ENCODE measurements at regions not wholly inside any gene's neighbourhood (a gene's known extent, or its start where the extent isn't known, plus 50 kb on each side); places are given as distances from the start of the nearest gene placed in this dataset.
"Not testable (repeated sequence)": the region's sequence is repeated elsewhere in the genome, so short reads cannot be mapped to it uniquely, and the experiment has no call there.

GRCh38 chrX:3938587-3938986 is 225.1 kb upstream of the PRKX start:
- Mint-ChIP-seq H3K4me3 (ENCODE audit: low read depth) (no peak overlapping the region), H3K27ac (no peak overlapping the region), H3K4me1 (ENCODE audit: low read depth) (no peaks in the 10 kb centered on the region), H3K9me3 (no peaks in the 10 kb centered on the region), H3K36me3 (ENCODE audit: low read depth) (no peaks in the 10 kb centered on the region), H3K27me3 (ENCODE audit: low read depth) (peaks cover 2% of the 10 kb centered on the region)
- intact Hi-C loops (cut with micrococcal nuclease) = no loop called here
- DNase-seq (ENCODE audit: low spot score) = no peak

GRCh38 chrX:3935196-3935595 is 221.7 kb upstream of the PRKX start:
- H3K36me3 Mint-ChIP-seq (ENCODE audit: low read depth); H3K4me3 Mint-ChIP-seq (ENCODE audit: low read depth); H3K27me3 Mint-ChIP-seq (ENCODE audit: low read depth); intact Hi-C loops (cut with micrococcal nuclease); H3K9me3 Mint-ChIP-seq; DNase-seq (ENCODE audit: low spot score); H3K4me1 Mint-ChIP-seq (ENCODE audit: low read depth); H3K27ac Mint-ChIP-seq: not testable (repeated sequence)

DNA sequence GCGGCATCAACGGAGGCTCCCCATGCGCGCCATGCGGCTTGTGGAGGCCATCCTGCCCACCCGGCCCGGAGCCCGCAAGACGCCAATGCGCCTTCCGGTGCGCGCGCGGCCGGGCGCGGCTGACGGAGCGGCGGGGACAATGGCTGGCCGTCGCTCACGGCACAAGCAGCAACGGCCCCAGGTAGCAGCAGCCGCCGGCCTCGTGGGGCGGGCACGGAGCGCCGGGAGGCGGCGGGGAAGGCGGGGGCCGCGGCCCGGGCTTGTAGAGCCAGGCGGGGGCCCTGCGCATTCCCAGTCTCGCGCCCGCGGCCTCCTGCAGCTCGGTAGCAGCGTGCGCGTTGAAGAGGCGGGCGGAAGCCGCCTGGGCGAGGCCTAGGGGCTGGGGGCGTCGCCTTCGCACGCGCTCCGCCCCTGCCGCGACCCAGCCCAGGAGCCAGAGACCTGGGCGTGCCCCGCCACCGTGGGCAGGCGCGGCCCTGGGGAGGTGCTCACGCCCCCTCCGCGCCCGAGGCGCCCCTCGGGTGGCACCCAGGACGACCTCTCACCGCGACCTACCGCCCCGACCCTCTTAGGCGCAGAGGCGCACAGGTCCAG is 207.1 kb upstream of the PRKX start:
- H3K4me1 Mint-ChIP-seq (ENCODE audit: low read depth); DNase-seq (ENCODE audit: low spot score); H3K4me3 Mint-ChIP-seq (ENCODE audit: low read depth); H3K27me3 Mint-ChIP-seq (ENCODE audit: low read depth); intact Hi-C loops (cut with micrococcal nuclease); H3K27ac Mint-ChIP-seq; H3K36me3 Mint-ChIP-seq (ENCODE audit: low read depth); H3K9me3 Mint-ChIP-seq: not testable (repeated sequence)

- intact Hi-C loops (cut with micrococcal nuclease); H3K9me3 Mint-ChIP-seq; H3K27ac Mint-ChIP-seq; H3K36me3 Mint-ChIP-seq (ENCODE audit: low read depth); DNase-seq (ENCODE audit: low spot score); H3K27me3 Mint-ChIP-seq (ENCODE audit: low read depth); H3K4me3 Mint-ChIP-seq (ENCODE audit: low read depth); H3K4me1 Mint-ChIP-seq (ENCODE audit: low read depth): not testable (repeated sequence)
Observed at GRCh38 chrX:3919668-3920423, 206.4 kb upstream of the PRKX start.

- intact Hi-C loops (cut with micrococcal nuclease); H3K27me3 Mint-ChIP-seq (ENCODE audit: low read depth); H3K9me3 Mint-ChIP-seq; H3K36me3 Mint-ChIP-seq (ENCODE audit: low read depth); DNase-seq (ENCODE audit: low spot score); H3K27ac Mint-ChIP-seq; H3K4me3 Mint-ChIP-seq (ENCODE audit: low read depth); H3K4me1 Mint-ChIP-seq (ENCODE audit: low read depth): not testable (repeated sequence)
Observed at GRCh38 chrX:3914813-3915212, 201.4 kb upstream of the PRKX start.

DNA sequence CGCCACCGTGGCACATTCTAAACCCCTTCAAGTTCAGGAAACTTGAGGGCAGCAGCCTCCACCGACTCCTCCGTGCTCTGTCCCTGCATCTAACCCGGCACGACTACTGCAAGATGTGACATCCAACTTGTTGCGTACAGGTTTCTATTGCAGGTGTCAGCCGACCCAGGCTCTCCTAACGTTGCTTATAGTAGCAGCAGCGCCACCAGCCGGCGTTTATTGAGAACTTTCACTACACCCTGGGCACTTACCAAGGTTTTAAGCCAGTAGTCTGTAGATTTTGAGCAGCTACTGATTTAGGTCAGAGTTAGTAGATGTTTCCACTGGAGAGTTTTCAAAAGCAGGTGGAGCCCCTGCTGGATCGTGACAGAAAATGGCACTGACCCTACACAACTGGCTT is 200.6 kb upstream of the PRKX start:
- DNase-seq (ENCODE audit: low spot score); H3K27me3 Mint-ChIP-seq (ENCODE audit: low read depth); H3K27ac Mint-ChIP-seq; H3K4me1 Mint-ChIP-seq (ENCODE audit: low read depth); H3K36me3 Mint-ChIP-seq (ENCODE audit: low read depth); H3K4me3 Mint-ChIP-seq (ENCODE audit: low read depth); H3K9me3 Mint-ChIP-seq; intact Hi-C loops (cut with micrococcal nuclease): not testable (repeated sequence)

- H3K36me3 Mint-ChIP-seq (ENCODE audit: low read depth); H3K9me3 Mint-ChIP-seq; H3K4me3 Mint-ChIP-seq (ENCODE audit: low read depth); intact Hi-C loops (cut with micrococcal nuclease); DNase-seq (ENCODE audit: low spot score); H3K27ac Mint-ChIP-seq; H3K27me3 Mint-ChIP-seq (ENCODE audit: low read depth); H3K4me1 Mint-ChIP-seq (ENCODE audit: low read depth): not testable (repeated sequence)
Observed at GRCh38 chrX:3911012-3911411, 197.6 kb upstream of the PRKX start.

DNA sequence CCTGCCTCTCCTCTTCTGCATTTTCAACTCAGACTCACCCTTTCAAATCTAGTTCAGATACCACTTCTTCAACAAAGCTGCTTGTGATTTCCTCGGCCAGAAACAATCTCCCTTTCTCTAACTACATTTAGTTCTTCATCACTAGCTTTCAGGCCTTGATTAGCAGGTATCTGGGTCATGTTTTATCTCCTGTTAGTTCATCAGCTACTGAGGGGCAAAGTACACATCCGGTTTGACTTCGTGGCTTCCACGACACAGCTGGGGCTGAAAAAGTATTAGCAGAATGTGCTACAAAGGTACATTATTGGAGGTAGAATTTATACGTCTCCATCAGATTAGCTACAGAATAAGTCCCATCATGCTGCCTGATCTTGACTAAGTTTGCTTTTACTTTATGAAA is 197.2 kb upstream of the PRKX start:
- intact Hi-C loops (cut with micrococcal nuclease); H3K27me3 Mint-ChIP-seq (ENCODE audit: low read depth); H3K4me3 Mint-ChIP-seq (ENCODE audit: low read depth); H3K9me3 Mint-ChIP-seq; H3K27ac Mint-ChIP-seq; DNase-seq (ENCODE audit: low spot score); H3K4me1 Mint-ChIP-seq (ENCODE audit: low read depth); H3K36me3 Mint-ChIP-seq (ENCODE audit: low read depth): not testable (repeated sequence)

GRCh38 chrX:3905522-3906258 is 192.2 kb upstream of the PRKX start:
- H3K36me3 Mint-ChIP-seq (ENCODE audit: low read depth); H3K27me3 Mint-ChIP-seq (ENCODE audit: low read depth); H3K27ac Mint-ChIP-seq; H3K4me3 Mint-ChIP-seq (ENCODE audit: low read depth); intact Hi-C loops (cut with micrococcal nuclease); H3K9me3 Mint-ChIP-seq; H3K4me1 Mint-ChIP-seq (ENCODE audit: low read depth); DNase-seq (ENCODE audit: low spot score): not testable (repeated sequence)

DNA sequence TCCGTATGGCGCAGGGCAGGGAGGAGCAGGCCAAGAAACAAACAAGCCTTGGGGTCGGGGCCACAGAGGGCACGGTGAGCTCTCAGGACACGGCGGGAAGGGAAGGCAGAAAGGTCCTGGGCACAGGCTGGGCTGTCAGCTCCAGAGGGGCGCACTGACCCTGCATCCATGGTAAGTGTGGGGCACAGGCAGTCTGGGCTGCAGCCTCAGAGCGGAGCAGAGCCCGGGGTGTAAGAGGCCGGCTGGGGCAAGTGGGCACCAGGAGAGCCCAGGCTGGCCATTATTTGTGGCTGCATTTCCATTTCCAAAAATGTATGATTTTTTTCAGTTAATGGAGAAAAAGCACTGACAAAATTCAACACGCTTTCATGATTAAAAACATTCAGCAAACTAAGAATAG is 188.8 kb upstream of the PRKX start:
- H3K4me3 Mint-ChIP-seq (ENCODE audit: low read depth); H3K4me1 Mint-ChIP-seq (ENCODE audit: low read depth); DNase-seq (ENCODE audit: low spot score); H3K27me3 Mint-ChIP-seq (ENCODE audit: low read depth); intact Hi-C loops (cut with micrococcal nuclease); H3K9me3 Mint-ChIP-seq; H3K36me3 Mint-ChIP-seq (ENCODE audit: low read depth); H3K27ac Mint-ChIP-seq: not testable (repeated sequence)

DNA sequence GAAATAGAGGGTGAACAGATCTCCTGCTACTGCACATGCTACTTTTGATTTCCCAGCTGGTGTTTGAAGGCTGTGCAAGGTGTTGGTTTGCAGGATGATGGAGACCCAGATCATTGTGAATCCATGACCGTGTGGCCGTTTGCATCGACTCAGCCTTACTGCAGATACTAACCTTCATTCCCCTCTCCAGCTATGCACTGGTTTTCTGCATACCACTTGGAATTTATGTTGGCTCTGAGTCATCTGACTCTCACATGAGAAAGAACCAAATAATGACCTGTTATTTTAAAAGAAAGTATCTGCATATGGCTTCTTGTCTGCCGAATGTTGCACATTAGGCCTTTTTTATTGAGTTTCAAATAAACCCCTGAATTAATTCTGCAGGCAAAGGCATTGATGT is 183.3 kb upstream of the PRKX start:
- intact Hi-C loops (cut with micrococcal nuclease); DNase-seq (ENCODE audit: low spot score); H3K36me3 Mint-ChIP-seq (ENCODE audit: low read depth); H3K27me3 Mint-ChIP-seq (ENCODE audit: low read depth); H3K4me1 Mint-ChIP-seq (ENCODE audit: low read depth); H3K9me3 Mint-ChIP-seq; H3K4me3 Mint-ChIP-seq (ENCODE audit: low read depth); H3K27ac Mint-ChIP-seq: not testable (repeated sequence)

- H3K4me1 Mint-ChIP-seq (ENCODE audit: low read depth); H3K36me3 Mint-ChIP-seq (ENCODE audit: low read depth); intact Hi-C loops (cut with micrococcal nuclease); H3K27ac Mint-ChIP-seq; H3K9me3 Mint-ChIP-seq; H3K27me3 Mint-ChIP-seq (ENCODE audit: low read depth); H3K4me3 Mint-ChIP-seq (ENCODE audit: low read depth); DNase-seq (ENCODE audit: low spot score): not testable (repeated sequence)
Observed at GRCh38 chrX:3882553-3882920, 169.1 kb upstream of the PRKX start.

- intact Hi-C loops (cut with micrococcal nuclease); DNase-seq (ENCODE audit: low spot score); H3K27ac Mint-ChIP-seq; H3K4me3 Mint-ChIP-seq (ENCODE audit: low read depth); H3K4me1 Mint-ChIP-seq (ENCODE audit: low read depth); H3K36me3 Mint-ChIP-seq (ENCODE audit: low read depth); H3K9me3 Mint-ChIP-seq; H3K27me3 Mint-ChIP-seq (ENCODE audit: low read depth): not testable (repeated sequence)
Observed at GRCh38 chrX:3881898-3882552, 168.6 kb upstream of the PRKX start.
